Fibroblast of lung (primary cell): ENCODE measurements at regions not wholly inside any gene's neighbourhood (a gene's known extent, or its start where the extent isn't known, plus 50 kb on each side); places are given as distances from the start of the nearest gene placed in this dataset.

Source experiments
- DNase-seq, 2 donors: peaks; one replicate each; pipeline versions ENCODE4 v3.0.0 to v3.0.0-alpha.2; 2010; ENCODE audit warnings: low read depth in 2 of 2
- H2AFZ ChIP-seq: 2 replicates; pipeline ENCODE4 v1.5.1; 2012; ENCODE audit warnings: low read length, control low read depth, inconsistent platforms
- H3K27ac ChIP-seq: 2 replicates; pipeline ENCODE4 v1.5.1; 2011; ENCODE audit warnings: low read length, control low read depth; ENCODE audit not compliant: insufficient read depth
- H3K27me3 ChIP-seq: 2 replicates; pipeline ENCODE4 v1.5.1; 2011; ENCODE audit warnings: mild to moderate bottlenecking, low read length; ENCODE audit not compliant: control insufficient read depth, insufficient read depth
- H3K36me3 ChIP-seq: 2 replicates; pipeline ENCODE4 v1.5.1; 2011; ENCODE audit warnings: low read length; ENCODE audit not compliant: control insufficient read depth, insufficient read depth
- H3K4me1 ChIP-seq: 2 replicates; pipeline ENCODE4 v1.5.1; 2011; ENCODE audit warnings: low read length; ENCODE audit not compliant: control insufficient read depth, insufficient read depth; ENCODE audit errors: extremely low read depth
- H3K4me2 ChIP-seq: 2 replicates; pipeline ENCODE4 v1.5.1; 2011; ENCODE audit warnings: low read length, control low read depth; ENCODE audit not compliant: insufficient read depth; ENCODE audit errors: extremely low read depth
- H3K4me3 ChIP-seq, 4 experiments: fragments of 200-600 bp in 1 of 4; sonication (generic) in 1 of 4; replicated peaks in 1 of 4; 2 replicates each; pipeline ENCODE4 v1.5.1; 2011 to 2016; ENCODE audit warnings: low read length in 4 of 4, low read depth in 3 of 4, mild to moderate bottlenecking in 3 of 4, control low read depth in 2 of 4, inconsistent platforms in 1 of 4, mixed read lengths in 1 of 4; ENCODE audit not compliant: insufficient read depth in 1 of 4; ENCODE audit errors: control extremely low read depth in 1 of 4
- H3K79me2 ChIP-seq: 2 replicates; pipeline ENCODE4 v1.5.1; 2012; ENCODE audit warnings: mild to moderate bottlenecking, low read length, inconsistent platforms; ENCODE audit not compliant: control insufficient read depth, insufficient read depth
- H3K9ac ChIP-seq: 2 replicates; pipeline ENCODE4 v1.5.1; 2011; ENCODE audit warnings: mild to moderate bottlenecking, low read length, control low read depth; ENCODE audit not compliant: insufficient read depth
- H3K9me3 ChIP-seq: 2 replicates; pipeline ENCODE4 v1.5.1; 2012; ENCODE audit warnings: low read depth, low read length; ENCODE audit not compliant: control insufficient read depth, insufficient read depth
- H4K20me1 ChIP-seq: 2 replicates; pipeline ENCODE4 v1.5.1; 2011; ENCODE audit warnings: low read length; ENCODE audit not compliant: control insufficient read depth, insufficient read depth; ENCODE audit errors: extremely low read depth
- EZH2 ChIP-seq: IDR thresholded peaks from 2 replicates; pipeline ENCODE4 v1.5.1; 2012; ENCODE audit warnings: low read length, control low read depth, mild to moderate bottlenecking; ENCODE audit errors: missing control alignments
- TF ChIP-seq, protein P1 (sequence below), 2 donors: IDR thresholded peaks in 1 of 2; conservative IDR thresholded peaks in 1 of 2; 1 replicate in 1 of 2; 2 replicates in 1 of 2; pipeline ENCODE4 v1.5.1; 2011 to 2012; ENCODE audit warnings: low read length in 2 of 2, control low read depth in 1 of 2, inconsistent platforms in 1 of 2, low read depth in 1 of 2, mild to moderate bottlenecking in 1 of 2

DNA sequence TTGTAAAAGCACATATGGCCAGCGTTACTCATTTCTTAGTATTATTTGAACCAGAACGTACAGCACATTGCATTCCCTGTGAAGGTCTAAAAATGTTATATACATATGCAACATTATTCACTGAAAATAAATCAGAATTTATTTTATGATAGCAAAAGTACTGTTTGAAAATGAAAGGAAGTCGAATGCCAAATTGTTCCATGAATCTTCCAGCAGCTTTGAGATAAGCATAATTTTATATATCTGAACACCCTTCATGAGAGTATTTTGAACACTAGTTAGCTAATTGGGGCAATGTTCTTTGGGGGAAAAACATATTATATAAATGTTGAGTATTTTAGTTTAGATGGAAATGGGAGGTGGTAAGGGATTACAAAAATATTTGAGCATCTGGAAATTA, 300.7 kb upstream of the SYT1 start:
- no peaks in the 10 kb centered on the region for H3K79me2 ChIP-seq
- no peaks in the 10 kb centered on the region for H4K20me1 ChIP-seq
- H3K36me3 ChIP-seq = no peaks in the 10 kb centered on the region
- H3K27ac ChIP-seq = no peak overlapping the region
- no peak overlapping the region for H3K9ac ChIP-seq
- H3K4me3 ChIP-seq = no peak overlapping the region
- TF ChIP-seq, protein P1, sequence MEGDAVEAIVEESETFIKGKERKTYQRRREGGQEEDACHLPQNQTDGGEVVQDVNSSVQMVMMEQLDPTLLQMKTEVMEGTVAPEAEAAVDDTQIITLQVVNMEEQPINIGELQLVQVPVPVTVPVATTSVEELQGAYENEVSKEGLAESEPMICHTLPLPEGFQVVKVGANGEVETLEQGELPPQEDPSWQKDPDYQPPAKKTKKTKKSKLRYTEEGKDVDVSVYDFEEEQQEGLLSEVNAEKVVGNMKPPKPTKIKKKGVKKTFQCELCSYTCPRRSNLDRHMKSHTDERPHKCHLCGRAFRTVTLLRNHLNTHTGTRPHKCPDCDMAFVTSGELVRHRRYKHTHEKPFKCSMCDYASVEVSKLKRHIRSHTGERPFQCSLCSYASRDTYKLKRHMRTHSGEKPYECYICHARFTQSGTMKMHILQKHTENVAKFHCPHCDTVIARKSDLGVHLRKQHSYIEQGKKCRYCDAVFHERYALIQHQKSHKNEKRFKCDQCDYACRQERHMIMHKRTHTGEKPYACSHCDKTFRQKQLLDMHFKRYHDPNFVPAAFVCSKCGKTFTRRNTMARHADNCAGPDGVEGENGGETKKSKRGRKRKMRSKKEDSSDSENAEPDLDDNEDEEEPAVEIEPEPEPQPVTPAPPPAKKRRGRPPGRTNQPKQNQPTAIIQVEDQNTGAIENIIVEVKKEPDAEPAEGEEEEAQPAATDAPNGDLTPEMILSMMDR (conservative IDR thresholded peaks at IDR 0.05 in 1 of 2, IDR thresholded peaks at IDR 0.05 in 1 of 2; ENCODE audit: low read depth in 1 of 2, low read length in 2 of 2) = no peak
- TF ChIP-seq EZH2 = no peak
- no peaks in the 10 kb centered on the region for H3K27me3 ChIP-seq
- H3K4me2 ChIP-seq = no peak overlapping the region
- no peaks in the 10 kb centered on the region for H3K9me3 ChIP-seq
- H3K4me1 ChIP-seq = no peaks in the 10 kb centered on the region
- H2AFZ ChIP-seq = no peak overlapping the region
- no peak for DNase-seq

DNA sequence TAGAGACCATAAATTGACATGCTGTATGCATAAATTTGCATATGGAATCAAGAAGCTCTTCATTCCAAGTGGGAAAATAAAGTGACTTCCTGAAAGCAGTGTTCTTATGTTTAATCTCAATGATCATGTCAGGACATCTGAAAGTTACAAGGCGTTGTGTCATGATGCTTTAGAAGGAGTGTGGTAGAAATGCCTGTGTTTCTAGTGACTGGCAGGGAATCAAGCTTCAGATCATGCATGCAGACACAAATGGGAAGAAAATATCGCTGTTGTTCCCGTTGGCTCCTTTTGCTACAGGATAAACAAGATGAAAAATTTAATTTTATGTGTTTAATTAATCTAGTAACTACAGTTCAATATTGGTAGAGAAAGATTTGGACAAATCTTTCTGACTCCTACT, 298.1 kb upstream of the SYT1 start:
- Histone ChIP-seq H3K4me2 (no peak overlapping the region), H4K20me1 (no peaks in the 10 kb centered on the region), H2AFZ (no peak overlapping the region), H3K27me3 (no peaks in the 10 kb centered on the region), H3K9ac (no peak overlapping the region), H3K79me2 (no peaks in the 10 kb centered on the region), H3K36me3 (no peaks in the 10 kb centered on the region), H3K4me3 (no peak overlapping the region), H3K4me1 (no peaks in the 10 kb centered on the region), H3K9me3 (no peaks in the 10 kb centered on the region), H3K27ac (no peak overlapping the region)
- no peak for DNase-seq
- no peak for TF ChIP-seq EZH2
- TF ChIP-seq, protein P1 (conservative IDR thresholded peaks at IDR 0.05 in 1 of 2, IDR thresholded peaks at IDR 0.05 in 1 of 2; ENCODE audit: low read depth in 1 of 2, low read length in 2 of 2) = no peak

DNA sequence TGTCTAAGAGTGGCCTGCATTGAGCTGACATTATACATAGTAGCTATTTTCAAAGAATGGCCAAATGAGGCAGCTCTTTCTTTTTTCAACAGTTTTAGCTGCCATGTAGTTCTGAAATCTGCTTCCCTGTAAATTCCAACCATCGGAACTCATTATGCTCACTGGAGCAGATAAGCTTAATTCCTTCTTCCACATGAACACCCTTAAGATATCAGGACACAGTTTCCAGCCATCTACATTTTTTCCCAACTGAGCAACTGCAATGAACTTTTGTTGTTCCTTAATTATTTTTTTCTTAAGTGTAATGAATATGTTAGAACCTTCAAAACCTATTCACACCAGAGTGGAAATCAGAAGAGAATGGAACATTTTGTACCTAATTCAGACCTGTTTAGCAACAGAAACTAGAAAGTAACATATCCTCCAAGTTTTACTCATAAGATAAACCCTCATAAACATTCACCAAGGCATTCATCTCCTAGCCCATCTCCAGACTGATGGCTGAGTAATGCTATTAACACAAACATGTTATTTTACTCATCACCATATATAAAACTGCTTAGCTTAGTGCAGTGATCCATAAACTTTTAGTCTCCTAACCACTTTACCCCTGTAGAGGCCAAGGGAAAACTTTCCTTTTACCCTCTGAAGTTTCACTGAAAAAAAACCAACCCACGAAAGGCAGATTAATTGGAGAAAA, 296.1 kb upstream of the SYT1 start:
- H2AFZ ChIP-seq = no peak overlapping the region
- H3K9me3 ChIP-seq = no peaks in the 10 kb centered on the region
- no peak overlapping the region for H3K27ac ChIP-seq
- no peak for TF ChIP-seq EZH2
- TF ChIP-seq, protein P1 (conservative IDR thresholded peaks at IDR 0.05 in 1 of 2, IDR thresholded peaks at IDR 0.05 in 1 of 2; ENCODE audit: low read depth in 1 of 2, low read length in 2 of 2) = no peak
- H4K20me1 ChIP-seq = no peaks in the 10 kb centered on the region
- H3K4me2 ChIP-seq = no peak overlapping the region
- H3K27me3 ChIP-seq = no peaks in the 10 kb centered on the region
- no peaks in the 10 kb centered on the region for H3K79me2 ChIP-seq
- H3K9ac ChIP-seq = no peak overlapping the region
- no peaks in the 10 kb centered on the region for H3K36me3 ChIP-seq
- peak; percentile 11 to 82 for DNase-seq
- no peaks in the 10 kb centered on the region for H3K4me1 ChIP-seq
- H3K4me3 ChIP-seq = no peak overlapping the region
